Calu3 (cell line): ENCODE measurements at regions not wholly inside any gene's neighbourhood (a gene's known extent, or its start where the extent isn't known, plus 50 kb on each side); places are given as distances from the start of the nearest gene placed in this dataset.
A peak's percentile ranks its signal among the peaks of the same experiment; 100 is the strongest.
"Not testable (repeated sequence)": the region's sequence is repeated elsewhere in the genome, so short reads cannot be mapped to it uniquely, and the experiment has no call there.

Experiments
- BruUV-seq: library from RNA; stranded (reverse); fragments of 400-500 nt; replicated peaks from 2 replicates; lab custom pipeline; 2021; lab: Mats Ljungman, UMichigan
- CTCF ChIA-PET: fragments of 300-600 bp; sonication (Branson Sonifier 250); formaldehyde crosslinking; loops from one replicate; lab custom pipeline; 2022; ENCODE audit warnings: antibody characterized with exemption; lab: Charles Lee
- DNase-seq: peaks from one replicate; pipeline ENCODE4 v3.0.0; 2022
- H3K27ac Mint-ChIP-seq: one replicate; pipeline ENCODE4 v1.8.0; 2022; ENCODE audit warnings: mixed read lengths; ENCODE audit not compliant: unreplicated experiment
- H3K27me3 Mint-ChIP-seq: one replicate; pipeline ENCODE4 v1.8.0; 2022; ENCODE audit warnings: mixed read lengths; ENCODE audit not compliant: unreplicated experiment
- H3K36me3 Mint-ChIP-seq: one replicate; pipeline ENCODE4 v1.8.0; 2022; ENCODE audit warnings: mild to moderate bottlenecking, moderate library complexity, mixed read lengths; ENCODE audit not compliant: insufficient read depth, unreplicated experiment
- H3K4me1 Mint-ChIP-seq: one replicate; pipeline ENCODE4 v1.8.0; 2022; ENCODE audit warnings: mild to moderate bottlenecking, low read depth, mixed read lengths; ENCODE audit not compliant: unreplicated experiment
- H3K4me3 Mint-ChIP-seq: one replicate; pipeline ENCODE4 v1.8.0; 2022; ENCODE audit warnings: mild to moderate bottlenecking, low read depth, moderate library complexity, mixed read lengths; ENCODE audit not compliant: unreplicated experiment
- H3K9me3 Mint-ChIP-seq: one replicate; pipeline ENCODE4 v1.8.0; 2022; ENCODE audit warnings: low read depth, mixed read lengths; ENCODE audit not compliant: unreplicated experiment
- intact Hi-C: fragments of 100-400 bp; cut with micrococcal nuclease; formaldehyde crosslinking; loops from one replicate; pipeline ENCODE4 v1.10.0; 2022; ENCODE audit not compliant: unreplicated experiment
- TF ChIP-seq, protein P1 (sequence below): fragments of 200-600 bp; IDR thresholded peaks from one replicate; pipeline ENCODE4 v1.8.0; 2022; ENCODE audit warnings: antibody characterized with exemption; ENCODE audit not compliant: unreplicated experiment

DNA sequence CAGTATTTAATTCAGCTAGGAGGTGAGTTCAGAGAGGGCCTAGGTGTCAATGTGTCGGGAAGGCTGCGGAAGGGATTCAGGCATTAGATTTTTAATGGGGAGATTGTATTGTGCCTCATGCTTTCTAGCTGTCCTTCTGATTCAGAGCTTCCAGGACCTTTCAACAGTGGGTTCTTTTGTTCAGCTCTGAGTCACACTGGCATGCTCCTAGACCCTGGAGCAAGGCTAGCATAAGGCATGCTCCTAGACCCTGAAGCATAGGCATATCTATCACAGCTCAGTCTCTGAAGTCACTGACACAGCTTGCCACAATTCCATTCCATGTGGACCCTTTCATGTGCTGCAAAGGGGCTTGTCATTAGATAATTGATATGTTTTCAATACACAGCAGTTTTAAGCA, 396.9 kb downstream of the RAB38 start:
- Mint-ChIP-seq H3K36me3 (no peaks in the 10 kb centered on the region), H3K9me3 (no peaks in the 10 kb centered on the region), H3K4me1 (no peaks in the 10 kb centered on the region), H3K27me3 (no peaks in the 10 kb centered on the region), H3K4me3 (no peak overlapping the region), H3K27ac (no peak overlapping the region)
- no peak for DNase-seq
- intact Hi-C loops, result no loop called here
- TF ChIP-seq, protein P1, sequence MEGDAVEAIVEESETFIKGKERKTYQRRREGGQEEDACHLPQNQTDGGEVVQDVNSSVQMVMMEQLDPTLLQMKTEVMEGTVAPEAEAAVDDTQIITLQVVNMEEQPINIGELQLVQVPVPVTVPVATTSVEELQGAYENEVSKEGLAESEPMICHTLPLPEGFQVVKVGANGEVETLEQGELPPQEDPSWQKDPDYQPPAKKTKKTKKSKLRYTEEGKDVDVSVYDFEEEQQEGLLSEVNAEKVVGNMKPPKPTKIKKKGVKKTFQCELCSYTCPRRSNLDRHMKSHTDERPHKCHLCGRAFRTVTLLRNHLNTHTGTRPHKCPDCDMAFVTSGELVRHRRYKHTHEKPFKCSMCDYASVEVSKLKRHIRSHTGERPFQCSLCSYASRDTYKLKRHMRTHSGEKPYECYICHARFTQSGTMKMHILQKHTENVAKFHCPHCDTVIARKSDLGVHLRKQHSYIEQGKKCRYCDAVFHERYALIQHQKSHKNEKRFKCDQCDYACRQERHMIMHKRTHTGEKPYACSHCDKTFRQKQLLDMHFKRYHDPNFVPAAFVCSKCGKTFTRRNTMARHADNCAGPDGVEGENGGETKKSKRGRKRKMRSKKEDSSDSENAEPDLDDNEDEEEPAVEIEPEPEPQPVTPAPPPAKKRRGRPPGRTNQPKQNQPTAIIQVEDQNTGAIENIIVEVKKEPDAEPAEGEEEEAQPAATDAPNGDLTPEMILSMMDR, result no peak
- no TSS peak for BruUV-seq
- CTCF ChIA-PET, result no interaction called here

GRCh38 chr11:87775036-87775435, 400.2 kb downstream of the RAB38 start:
- intact Hi-C loops, result no loop called here
- BruUV-seq, result no TSS peak
- Mint-ChIP-seq H3K27me3 (no peaks in the 10 kb centered on the region), H3K27ac (no peak overlapping the region), H3K4me1 (no peaks in the 10 kb centered on the region), H3K36me3 (no peaks in the 10 kb centered on the region), H3K9me3 (no peaks in the 10 kb centered on the region), H3K4me3 (no peak overlapping the region)
- CTCF ChIA-PET, result no interaction called here
- TF ChIP-seq, protein P1, result no peak
- no peak for DNase-seq

- Mint-ChIP-seq H3K4me3 (no peak overlapping the region), H3K4me1 (peaks cover 1% of the 10 kb centered on the region), H3K36me3 (no peaks in the 10 kb centered on the region), H3K27ac (no peak overlapping the region), H3K27me3 (no peaks in the 10 kb centered on the region), H3K9me3 (no peaks in the 10 kb centered on the region)
- DNase-seq, result no peak
- TF ChIP-seq, protein P1, result no peak
- intact Hi-C loops, result no loop called here
- CTCF ChIA-PET, result no interaction called here
- BruUV-seq, result no TSS peak
Measured at GRCh38 chr11:87769661-87770060, 405.6 kb downstream of the RAB38 start.

DNA sequence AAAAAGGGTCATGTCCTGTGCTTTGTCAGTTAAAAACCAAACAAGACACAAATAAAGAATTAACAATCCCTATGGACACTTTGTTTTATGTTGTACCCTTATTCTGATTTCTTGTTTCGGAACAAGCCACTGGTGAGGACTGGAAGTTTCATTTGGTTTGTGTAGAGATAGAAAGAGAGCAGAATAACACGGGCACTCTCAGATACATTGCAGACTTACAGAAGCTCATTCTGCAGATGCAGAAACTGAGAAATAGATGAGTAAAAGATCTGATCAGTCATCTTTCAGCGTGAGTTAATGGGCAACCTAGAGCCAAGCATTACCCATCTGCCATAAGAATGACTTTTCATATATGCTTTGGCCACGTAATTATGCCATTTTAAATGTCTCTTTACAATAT, 407.6 kb downstream of the RAB38 start:
- Mint-ChIP-seq H3K4me3 (no peak overlapping the region), H3K9me3 (no peaks in the 10 kb centered on the region), H3K4me1 (peaks cover 8% of the 10 kb centered on the region), H3K36me3 (no peaks in the 10 kb centered on the region), H3K27me3 (no peaks in the 10 kb centered on the region), H3K27ac (no peak overlapping the region)
- intact Hi-C loops, result no loop called here
- no peak for DNase-seq
- TF ChIP-seq, protein P1, result no peak
- BruUV-seq, result no TSS peak
- CTCF ChIA-PET, result no interaction called here

- CTCF ChIA-PET, H3K36me3 Mint-ChIP-seq, intact Hi-C loops, H3K4me1 Mint-ChIP-seq, H3K9me3 Mint-ChIP-seq, H3K27ac Mint-ChIP-seq, BruUV-seq, H3K27me3 Mint-ChIP-seq: not testable (repeated sequence)
- peak; percentile 9 for DNase-seq
- peak overlapping the region; percentile 46 for H3K4me3 Mint-ChIP-seq
Measured at GRCh38 chr11:87764075-87764474, 411.2 kb downstream of the RAB38 start.
